Prostate gland (tissue), 2 donors: ENCODE measurements at regions not wholly inside any gene's neighbourhood (a gene's known extent, or its start where the extent isn't known, plus 50 kb on each side); places are given as distances from the start of the nearest gene placed in this dataset.

Source experiments
- DNase-seq: peaks from one replicate; pipeline ENCODE4 v3.0.0-alpha.2; 2019; ENCODE audit warnings: low spot score
- H3K27ac ChIP-seq, 2 donors: fragments of 200-600 bp; sonication (generic); 2 replicates each; pipeline ENCODE4 v1.5.1; 2017 to 2019
- H3K27me3 ChIP-seq: fragments of 200-600 bp; sonication (generic); replicated peaks from 2 replicates; pipeline ENCODE4 v1.5.1; 2019; ENCODE audit not compliant: insufficient read depth
- H3K36me3 ChIP-seq, 2 donors: fragments of 200-600 bp; sonication (generic); 1 replicate in 1 of 2; 2 replicates in 1 of 2; pipeline versions ENCODE4 v1.5.1 to v1.8.1; 2017 to 2019
- H3K4me1 ChIP-seq: fragments of 200-600 bp; sonication (generic); replicated peaks from 2 replicates; pipeline ENCODE4 v1.5.1; 2019
- H3K4me3 ChIP-seq, 2 donors: fragments of 200-600 bp; sonication (generic); 2 replicates each; pipeline ENCODE4 v1.5.1; 2017 to 2019
- H3K9me3 ChIP-seq: fragments of 200-600 bp; sonication (generic); 2 replicates; pipeline ENCODE4 v1.5.1; 2017
- POLR2A ChIP-seq: fragments of 450-650 bp; IDR thresholded peaks from one replicate; pipeline ENCODE4 v1.6.1; 2016; ENCODE audit warnings: antibody characterized with exemption, mild to moderate bottlenecking
- POLR2AphosphoS5 ChIP-seq: sonication (generic); formaldehyde crosslinking; IDR thresholded peaks from one replicate; pipeline ENCODE4 v1.6.1; 2017; ENCODE audit warnings: antibody characterized with exemption
- WGBS: methylation state at CpG from one replicate; pipeline ENCODE4 v1.1.5; 2018; 5-methylcytosine and 5-hydroxymethylcytosine counted together
- intact Hi-C: fragments of 100-400 bp; cut with DNase I; formaldehyde crosslinking; loops from one replicate; pipeline ENCODE4 v1.14.2; 2022
- TF ChIP-seq, protein P1 (sequence below), 4 experiments: fragments of 200-600 bp in 2 of 4; fragments of 450-650 bp in 2 of 4; sonication (generic) in 2 of 4; IDR thresholded peaks; 1 replicate in 3 of 4; 2 replicates in 1 of 4; pipeline ENCODE4 v1.5.1; 2016 to 2019; ENCODE audit warnings: antibody characterized with exemption in 4 of 4, mild to moderate bottlenecking in 2 of 4, moderate library complexity in 2 of 4

DNA sequence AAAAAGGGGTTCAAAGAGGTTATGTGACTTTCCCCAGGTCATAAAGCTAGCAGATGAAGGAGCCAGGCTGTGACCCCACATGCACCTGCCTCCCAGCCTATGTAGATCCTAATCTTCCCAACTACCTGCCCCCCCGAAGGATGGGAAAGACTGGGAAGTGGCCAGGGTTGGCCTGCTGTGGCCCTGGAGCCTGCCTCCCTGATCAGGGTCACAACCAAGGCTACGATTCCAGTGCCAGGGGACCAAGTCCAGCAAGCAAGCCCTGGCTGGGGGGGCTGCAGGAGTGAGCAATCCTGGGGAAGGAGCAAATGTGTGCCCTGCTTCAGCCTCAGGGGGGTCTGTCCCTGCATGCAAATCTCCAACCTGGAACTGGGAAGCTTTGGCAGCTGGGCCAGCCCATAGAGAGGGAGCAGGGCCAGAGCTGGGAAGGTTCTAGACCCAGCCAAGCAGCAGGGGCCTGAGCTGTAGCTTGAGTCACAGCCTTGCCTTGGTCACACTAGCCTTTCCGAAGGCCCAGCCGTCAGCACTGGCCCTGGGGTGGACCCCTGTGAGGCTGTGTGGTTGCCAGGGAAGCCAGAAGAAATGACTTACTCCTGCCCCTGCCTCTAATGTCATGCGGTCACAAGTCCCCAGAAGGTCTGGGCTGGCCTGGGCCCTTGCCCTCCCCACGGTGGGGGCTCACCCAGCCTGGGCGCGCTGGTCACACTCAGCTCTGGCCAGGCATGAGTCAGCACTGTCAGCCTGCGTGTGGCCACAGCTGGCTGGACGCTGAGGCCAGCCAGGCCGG lies 96.4 kb upstream of the ZMIZ1 start:
- Histone ChIP-seq H3K27me3 (no peaks in the 10 kb centered on the region), H3K27ac (peak overlapping the region; percentile 95 to 96), H3K9me3 (no peaks in the 10 kb centered on the region), H3K4me3 (peak overlapping the region in 1 of 2 donors; percentile 48), H3K36me3 (no peaks in the 10 kb centered on the region), H3K4me1 (peaks cover 6% of the 10 kb centered on the region)
- TF ChIP-seq POLR2AphosphoS5: peak; percentile 17
- TF ChIP-seq, protein P1, sequence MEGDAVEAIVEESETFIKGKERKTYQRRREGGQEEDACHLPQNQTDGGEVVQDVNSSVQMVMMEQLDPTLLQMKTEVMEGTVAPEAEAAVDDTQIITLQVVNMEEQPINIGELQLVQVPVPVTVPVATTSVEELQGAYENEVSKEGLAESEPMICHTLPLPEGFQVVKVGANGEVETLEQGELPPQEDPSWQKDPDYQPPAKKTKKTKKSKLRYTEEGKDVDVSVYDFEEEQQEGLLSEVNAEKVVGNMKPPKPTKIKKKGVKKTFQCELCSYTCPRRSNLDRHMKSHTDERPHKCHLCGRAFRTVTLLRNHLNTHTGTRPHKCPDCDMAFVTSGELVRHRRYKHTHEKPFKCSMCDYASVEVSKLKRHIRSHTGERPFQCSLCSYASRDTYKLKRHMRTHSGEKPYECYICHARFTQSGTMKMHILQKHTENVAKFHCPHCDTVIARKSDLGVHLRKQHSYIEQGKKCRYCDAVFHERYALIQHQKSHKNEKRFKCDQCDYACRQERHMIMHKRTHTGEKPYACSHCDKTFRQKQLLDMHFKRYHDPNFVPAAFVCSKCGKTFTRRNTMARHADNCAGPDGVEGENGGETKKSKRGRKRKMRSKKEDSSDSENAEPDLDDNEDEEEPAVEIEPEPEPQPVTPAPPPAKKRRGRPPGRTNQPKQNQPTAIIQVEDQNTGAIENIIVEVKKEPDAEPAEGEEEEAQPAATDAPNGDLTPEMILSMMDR (IDR thresholded peaks at IDR 0.05): no peak
- peak; percentile 22 for DNase-seq
- intact Hi-C loops: loop anchor here (2.0 kb wide), 1 partner anchor 168 kb away; no protein-coding TSS in a partner anchor
- 48% methylated on average over 11 of the region's 11 CpGs for WGBS

DNA sequence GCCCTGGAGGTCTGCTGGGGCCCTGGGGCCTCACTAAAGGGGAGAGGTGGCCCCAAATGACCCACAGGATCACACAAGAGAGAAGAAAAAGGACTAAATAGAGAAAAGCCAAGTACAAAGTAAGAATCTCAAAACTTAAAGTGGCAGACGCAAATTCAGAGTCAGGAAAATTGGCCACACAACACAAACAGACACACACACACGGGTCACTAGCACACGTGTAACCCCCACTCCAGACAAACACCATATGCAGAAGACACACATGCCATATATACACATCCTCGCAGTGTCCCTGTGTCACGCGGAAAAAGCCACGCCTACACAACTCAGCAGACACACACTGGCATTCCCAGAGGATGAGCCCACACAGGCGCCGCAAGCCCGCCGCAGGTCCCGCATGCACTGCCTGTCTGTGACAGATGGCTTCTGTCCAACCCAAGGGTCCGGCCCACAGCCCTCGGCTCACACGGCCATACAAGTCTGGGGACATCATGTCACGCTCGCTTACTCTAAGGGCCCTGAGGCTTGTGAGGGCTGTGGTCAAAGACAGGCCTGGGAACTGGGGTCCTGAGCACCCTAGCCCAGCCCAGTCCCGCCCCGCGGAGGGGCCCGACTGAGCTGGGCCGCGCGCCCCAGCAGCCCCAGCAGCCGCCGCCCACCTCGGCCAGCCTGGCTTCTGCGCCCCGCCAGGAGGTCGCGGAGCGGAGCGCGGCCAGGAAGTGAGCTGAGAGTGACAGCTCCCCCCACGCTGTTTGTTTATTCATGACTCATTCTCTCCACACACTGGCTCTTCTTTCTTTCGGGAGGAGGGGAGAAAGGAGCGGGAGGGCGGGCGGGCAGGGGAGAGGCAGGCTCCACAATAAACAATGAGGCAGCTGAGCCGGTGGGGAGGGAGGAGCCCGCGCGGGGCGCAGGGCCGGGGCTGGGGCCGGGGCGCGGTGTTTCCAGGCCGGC lies 95.5 kb upstream of the ZMIZ1 start:
- WGBS: 3% methylated on average over 39 of the region's 49 CpGs
- peak; percentile 68 for DNase-seq
- TF ChIP-seq POLR2A (no peak), POLR2AphosphoS5 (peak; percentile 58)
- TF ChIP-seq, protein P1 (IDR thresholded peaks at IDR 0.05): peak in 2 of 4 experiments; percentile 19 to 29
- Histone ChIP-seq H3K27me3 (no peaks in the 10 kb centered on the region), H3K9me3 (no peaks in the 10 kb centered on the region), H3K4me3 (peak overlapping the region; percentile 40 to 48), H3K36me3 (no peaks in the 10 kb centered on the region), H3K4me1 (peaks cover 6% of the 10 kb centered on the region), H3K27ac (peak overlapping the region; percentile 95 to 96)
- intact Hi-C loops: loop anchor here (2.0 kb wide), 1 partner anchor 168 kb away; no protein-coding TSS in a partner anchor

DNA sequence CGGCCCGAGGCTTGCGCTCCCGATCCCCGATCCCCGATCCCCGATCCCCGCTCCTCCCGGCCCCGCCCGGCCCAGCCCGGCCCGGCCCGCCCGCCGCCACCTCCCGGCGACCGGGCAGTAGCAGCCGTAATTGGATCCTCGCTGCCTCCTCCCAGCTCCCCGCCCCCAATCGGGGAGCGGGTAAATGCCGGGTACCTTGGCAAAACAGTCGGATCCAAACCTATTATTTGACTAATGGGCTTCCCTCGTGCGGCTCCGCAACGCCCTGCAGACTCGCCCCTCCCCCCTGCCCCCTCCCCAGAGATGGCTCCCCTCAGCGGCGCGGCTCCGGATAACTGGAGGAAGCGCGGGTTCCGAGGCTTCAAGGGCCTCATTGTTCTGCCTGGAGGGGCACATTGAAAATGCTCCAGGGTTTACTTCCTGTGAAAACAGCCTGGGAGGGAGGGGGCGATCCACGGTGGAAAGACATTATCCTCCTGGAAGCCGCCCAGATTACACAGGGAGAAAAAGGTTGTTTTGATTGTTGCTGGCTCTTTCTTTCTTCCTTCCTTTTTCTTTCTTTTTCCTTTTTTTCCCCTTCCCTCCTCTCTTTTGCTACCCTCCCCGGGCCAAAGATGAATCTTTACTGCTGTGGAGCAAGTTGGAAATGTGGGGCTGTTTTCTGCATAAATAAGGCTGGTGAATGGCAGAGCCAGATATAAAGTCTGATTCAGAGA lies 94.7 kb upstream of the ZMIZ1 start:
- peaks cover 6% of the 10 kb centered on the region for H3K4me1 ChIP-seq
- intact Hi-C loops: loop anchor here (2.0 kb wide), 2 partner anchors 95 to 169 kb away; partner anchors contain the start of gene ZMIZ1
- WGBS: 2% methylated on average over 27 of the region's 42 CpGs

More for the DNA sequence above, 94.7 kb upstream of the ZMIZ1 start:
- no peak for TF ChIP-seq POLR2A
- TF ChIP-seq, protein P1 (IDR thresholded peaks at IDR 0.05): peak in 1 of 4 experiments; percentile 10
- TF ChIP-seq POLR2AphosphoS5: peak; percentile 15
- no peaks in the 10 kb centered on the region for H3K36me3 ChIP-seq
- peak; percentile 81 for DNase-seq
- H3K9me3 ChIP-seq: no peaks in the 10 kb centered on the region
- H3K27me3 ChIP-seq: no peaks in the 10 kb centered on the region
- H3K27ac ChIP-seq: peak overlapping the region; percentile 95 to 96
- peak overlapping the region; percentile 40 to 48 for H3K4me3 ChIP-seq
